Suppressor macrophage treated with lipopolysaccharide for 4 hours (primary cell): ENCODE measurements at regions not wholly inside any gene's neighbourhood (a gene's known extent, or its start where the extent isn't known, plus 50 kb on each side); places are given as distances from the start of the nearest gene placed in this dataset.

Source experiments
- DNase-seq: peaks from one replicate; pipeline ENCODE4 v3.0.0-alpha.2; 2020

- DNase-seq, result no peak
Measured at GRCh38 chr10:89153971-89154370, 53.1 kb downstream of the CH25H start.

- no peak for DNase-seq
Measured at GRCh38 chr10:89153116-89153515, 54.0 kb downstream of the CH25H start.

DNA sequence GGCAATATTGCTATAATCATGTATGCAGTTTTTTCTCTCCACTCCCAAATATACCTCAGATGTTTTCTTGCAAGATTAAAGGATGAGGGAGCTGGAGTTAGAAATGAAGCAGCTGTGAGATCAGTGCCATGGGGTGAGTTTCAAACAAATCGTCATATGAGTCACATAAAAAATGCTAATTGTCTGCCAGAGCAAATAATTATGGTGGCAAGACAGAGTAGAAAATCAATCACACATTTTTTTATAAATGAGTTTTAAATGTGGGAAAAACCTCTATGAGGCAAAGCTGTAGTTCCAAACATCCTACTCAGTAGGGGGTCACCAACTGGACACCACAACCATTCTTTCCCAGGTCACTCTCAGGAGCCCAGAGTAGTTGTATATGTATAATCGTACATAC is 55.3 kb downstream of the CH25H start:
- no peak for DNase-seq

GRCh38 chr10:89148061-89148460 is 59.1 kb downstream of the CH25H start:
- no peak for DNase-seq

DNA sequence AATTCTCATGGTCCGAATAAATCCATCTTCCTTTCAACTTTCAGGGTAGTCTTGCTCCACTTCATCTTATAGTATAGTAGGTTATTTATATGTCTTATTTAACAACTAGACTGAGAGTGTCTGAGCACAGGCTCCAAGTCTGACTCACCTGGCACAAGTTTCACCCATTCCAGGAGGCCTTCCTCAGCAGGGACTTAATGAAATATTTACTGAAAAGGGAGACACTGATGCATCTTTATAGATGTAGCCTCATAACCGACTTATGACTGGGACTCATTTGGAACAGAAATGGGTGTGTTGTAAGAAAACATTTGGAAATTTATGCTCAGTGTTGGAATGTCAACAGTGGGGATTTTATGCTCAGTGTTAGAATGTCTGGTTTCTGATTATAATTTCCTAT is 59.9 kb downstream of the CH25H start:
- no peak for DNase-seq

GRCh38 chr10:89144836-89145235 is 62.3 kb downstream of the CH25H start:
- no peak for DNase-seq

- DNase-seq, result peak; percentile 37
Measured at GRCh38 chr10:89142590-89142989, 64.5 kb downstream of the CH25H start.

- no peak for DNase-seq
Measured at GRCh38 chr10:89138755-89139490, 68.2 kb downstream of the CH25H start.

GRCh38 chr10:89134963-89135362 is 72.2 kb downstream of the CH25H start:
- DNase-seq, result peak; percentile 69

- DNase-seq, result peak; percentile 93
Measured at GRCh38 chr10:89129911-89130310, 77.2 kb downstream of the CH25H start.

GRCh38 chr10:89122433-89123051 is 84.6 kb downstream of the CH25H start:
- DNase-seq, result peak; percentile 84

- DNase-seq, result peak; percentile 38
Measured at GRCh38 chr10:89121764-89122020, 85.4 kb downstream of the CH25H start.

DNA sequence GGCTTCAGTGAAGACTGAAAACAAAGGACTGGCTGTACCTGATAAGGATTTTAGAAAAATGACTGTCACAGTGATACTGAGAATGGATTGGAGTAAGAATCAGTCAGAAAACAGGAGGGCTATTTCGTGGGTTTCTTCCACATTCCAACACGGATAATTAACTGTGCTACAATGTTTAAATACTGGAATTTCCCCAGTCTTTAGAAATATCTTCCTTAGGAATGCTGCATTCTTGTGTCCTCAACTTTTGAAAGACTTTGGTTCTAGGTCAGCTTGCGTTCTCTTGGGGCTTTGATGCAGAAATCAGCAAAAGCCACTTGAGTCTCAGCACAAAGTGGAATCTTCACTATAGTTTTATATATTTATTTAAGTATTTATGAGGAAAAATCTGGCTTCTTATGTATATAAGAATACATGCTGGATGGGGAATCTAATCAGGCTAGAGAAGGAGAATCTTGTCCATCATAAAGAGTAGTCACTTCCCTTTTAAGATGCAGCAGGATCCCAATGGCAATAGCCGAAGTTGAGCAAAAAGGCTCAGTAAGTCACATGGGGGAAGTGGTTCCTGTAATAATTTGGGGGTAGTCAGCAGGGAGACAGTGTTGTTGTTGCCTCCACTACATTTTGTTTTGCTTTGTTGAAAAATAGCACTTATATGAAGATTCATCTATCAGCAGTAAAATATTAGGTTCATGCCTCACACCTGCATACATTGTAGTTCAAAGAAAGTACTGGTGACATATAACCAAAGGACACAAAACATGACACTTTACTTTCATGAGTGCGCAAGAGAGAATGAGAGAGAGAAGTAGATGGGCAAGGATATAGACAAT is 86.0 kb downstream of the CH25H start:
- DNase-seq, result peak; percentile 79

GRCh38 chr10:89119651-89120050 is 87.5 kb downstream of the CH25H start:
- DNase-seq, result no peak

GRCh38 chr10:89118091-89118490 is 89.0 kb downstream of the CH25H start:
- no peak for DNase-seq

DNA sequence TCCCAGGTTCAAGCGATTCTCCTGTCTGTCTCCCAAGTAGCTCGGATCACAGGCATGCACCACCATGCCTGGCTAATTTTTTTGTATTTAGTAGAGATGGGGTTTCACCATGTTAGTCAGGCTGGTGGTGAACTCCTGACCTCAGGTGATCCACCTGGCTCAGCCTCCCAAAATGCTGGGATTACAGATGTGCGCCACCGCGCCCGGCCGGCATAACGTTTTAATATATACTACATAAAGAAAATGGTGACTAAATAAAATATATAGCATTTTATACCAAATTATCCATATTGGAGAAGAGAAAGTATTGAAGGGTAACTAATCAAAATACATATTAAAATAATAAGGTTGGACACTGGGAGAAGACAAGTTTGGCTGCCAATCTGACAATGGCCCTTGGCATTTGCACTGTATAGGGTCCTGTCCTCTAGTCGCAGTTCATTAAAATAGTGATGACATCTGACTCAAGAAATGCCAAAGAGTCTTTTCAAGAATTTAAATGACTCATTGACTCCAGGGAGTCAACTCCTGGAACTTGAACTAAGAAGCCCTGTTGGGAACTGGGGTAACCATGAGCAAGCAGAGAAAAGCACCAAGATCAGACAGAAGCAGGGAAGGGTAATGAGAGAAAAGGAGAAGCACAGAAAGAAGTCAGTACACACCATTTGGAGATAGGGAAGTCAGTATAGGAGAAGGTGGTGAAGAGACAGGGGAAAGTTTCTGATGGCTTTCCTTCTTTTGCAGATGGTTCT is 91.1 kb downstream of the CH25H start:
- DNase-seq, result peak; percentile 86

GRCh38 chr10:89114846-89115625 is 92.1 kb downstream of the CH25H start:
- no peak for DNase-seq

- DNase-seq, result no peak
Measured at GRCh38 chr10:89102735-89103134, 104.4 kb downstream of the CH25H start.

GRCh38 chr10:89101943-89102342 is 105.2 kb downstream of the CH25H start:
- DNase-seq, result no peak

- no peak for DNase-seq
Measured at GRCh38 chr10:89100680-89101079, 106.4 kb downstream of the CH25H start.

GRCh38 chr10:89097226-89097625 is 106.6 kb downstream of the FAS start:
- no peak for DNase-seq

- DNase-seq, result no peak
Measured at GRCh38 chr10:89095701-89096391, 105.2 kb downstream of the FAS start.
